ENCODE measurements at regions not wholly inside any gene's neighbourhood (a gene's known extent, or its start where the extent isn't known, plus 50 kb on each side); places are given as distances from the start of the nearest gene placed in this dataset.

DNA sequence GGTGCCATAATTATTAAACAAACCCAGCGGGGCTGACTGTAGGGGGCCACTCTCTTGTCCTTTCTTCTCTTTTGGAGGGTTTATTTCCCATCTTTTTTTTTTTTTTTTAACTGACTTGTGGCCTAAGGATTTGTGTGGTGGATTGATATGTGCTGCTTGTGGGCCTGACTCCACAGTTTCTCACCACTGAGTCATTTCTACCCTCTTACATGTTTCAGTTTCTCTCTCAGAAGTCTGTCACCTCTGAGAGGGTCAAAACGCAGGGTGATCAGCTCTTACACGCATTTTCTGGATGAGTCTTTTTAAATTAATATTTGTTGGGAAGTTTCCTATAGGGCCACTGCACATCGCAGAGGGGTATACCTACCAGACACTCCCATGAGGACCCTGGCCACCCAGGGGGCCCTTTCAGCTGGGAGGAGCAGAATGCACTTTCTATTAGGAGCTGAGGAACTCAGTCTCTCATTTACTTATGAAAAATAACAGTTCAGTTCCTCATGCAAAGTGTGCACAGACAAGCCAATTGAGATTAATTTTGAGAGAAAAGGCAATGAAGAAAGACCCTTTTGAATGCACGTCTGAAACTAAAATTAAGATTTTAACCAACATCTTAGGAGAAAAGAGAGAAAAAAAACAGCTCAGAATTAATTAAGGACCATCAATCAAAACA, 407.9 kb downstream of the TECRL start:
- TF ChIP-seq, protein P1, sequence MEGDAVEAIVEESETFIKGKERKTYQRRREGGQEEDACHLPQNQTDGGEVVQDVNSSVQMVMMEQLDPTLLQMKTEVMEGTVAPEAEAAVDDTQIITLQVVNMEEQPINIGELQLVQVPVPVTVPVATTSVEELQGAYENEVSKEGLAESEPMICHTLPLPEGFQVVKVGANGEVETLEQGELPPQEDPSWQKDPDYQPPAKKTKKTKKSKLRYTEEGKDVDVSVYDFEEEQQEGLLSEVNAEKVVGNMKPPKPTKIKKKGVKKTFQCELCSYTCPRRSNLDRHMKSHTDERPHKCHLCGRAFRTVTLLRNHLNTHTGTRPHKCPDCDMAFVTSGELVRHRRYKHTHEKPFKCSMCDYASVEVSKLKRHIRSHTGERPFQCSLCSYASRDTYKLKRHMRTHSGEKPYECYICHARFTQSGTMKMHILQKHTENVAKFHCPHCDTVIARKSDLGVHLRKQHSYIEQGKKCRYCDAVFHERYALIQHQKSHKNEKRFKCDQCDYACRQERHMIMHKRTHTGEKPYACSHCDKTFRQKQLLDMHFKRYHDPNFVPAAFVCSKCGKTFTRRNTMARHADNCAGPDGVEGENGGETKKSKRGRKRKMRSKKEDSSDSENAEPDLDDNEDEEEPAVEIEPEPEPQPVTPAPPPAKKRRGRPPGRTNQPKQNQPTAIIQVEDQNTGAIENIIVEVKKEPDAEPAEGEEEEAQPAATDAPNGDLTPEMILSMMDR (conservative IDR thresholded peaks at IDR 0.05) = no peak
- TF ChIP-seq ZFX (IDR thresholded peaks at IDR 0.05) = no peak

Data from C4-2B (cell line).